GM21529 (cell line): ENCODE measurements at regions not wholly inside any gene's neighbourhood (a gene's known extent, or its start where the extent isn't known, plus 50 kb on each side); places are given as distances from the start of the nearest gene placed in this dataset.

Experiments
- ATAC-seq: cut with Tn5 transposase; IDR thresholded peaks from one replicate; pipeline ENCODE4 v1.9.1; 2021; ENCODE audit not compliant: unreplicated experiment

- ATAC-seq = no peak
Observed at GRCh38 chr5:173826086-173826427, 62.1 kb upstream of the CPEB4 start.

GRCh38 chr5:173826428-173827350 is 61.5 kb upstream of the CPEB4 start:
- no peak for ATAC-seq

- no peak for ATAC-seq
Observed at GRCh38 chr5:173828952-173829351, 59.2 kb upstream of the CPEB4 start.

GRCh38 chr5:173829826-173830225 is 58.3 kb upstream of the CPEB4 start:
- ATAC-seq = peak; percentile 31

GRCh38 chr5:173830421-173830820 is 57.7 kb upstream of the CPEB4 start:
- no peak for ATAC-seq

- ATAC-seq = no peak
Observed at GRCh38 chr5:173831196-173831914, 56.8 kb upstream of the CPEB4 start.

DNA sequence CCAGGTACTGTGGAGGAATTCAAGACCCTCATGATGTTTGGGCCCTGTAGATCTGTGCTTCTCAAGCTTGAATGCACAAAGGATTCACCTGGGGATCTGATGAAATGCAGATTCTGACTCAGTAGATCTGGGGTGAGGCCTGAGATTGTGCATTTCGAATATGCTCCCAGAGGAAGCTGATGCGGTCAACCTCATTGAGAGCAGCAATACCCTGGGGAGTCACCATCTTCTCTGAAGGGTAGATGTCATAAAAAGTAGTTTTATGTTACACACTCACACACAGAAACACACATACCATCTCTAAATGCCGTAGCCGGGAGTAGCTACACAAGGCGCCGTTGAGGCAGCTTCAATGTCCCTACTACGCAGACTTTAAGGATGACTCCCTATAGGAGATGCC is 55.8 kb upstream of the CPEB4 start:
- peak; percentile 63 for ATAC-seq

GRCh38 chr5:173833196-173833985 is 54.8 kb upstream of the CPEB4 start:
- no peak for ATAC-seq

DNA sequence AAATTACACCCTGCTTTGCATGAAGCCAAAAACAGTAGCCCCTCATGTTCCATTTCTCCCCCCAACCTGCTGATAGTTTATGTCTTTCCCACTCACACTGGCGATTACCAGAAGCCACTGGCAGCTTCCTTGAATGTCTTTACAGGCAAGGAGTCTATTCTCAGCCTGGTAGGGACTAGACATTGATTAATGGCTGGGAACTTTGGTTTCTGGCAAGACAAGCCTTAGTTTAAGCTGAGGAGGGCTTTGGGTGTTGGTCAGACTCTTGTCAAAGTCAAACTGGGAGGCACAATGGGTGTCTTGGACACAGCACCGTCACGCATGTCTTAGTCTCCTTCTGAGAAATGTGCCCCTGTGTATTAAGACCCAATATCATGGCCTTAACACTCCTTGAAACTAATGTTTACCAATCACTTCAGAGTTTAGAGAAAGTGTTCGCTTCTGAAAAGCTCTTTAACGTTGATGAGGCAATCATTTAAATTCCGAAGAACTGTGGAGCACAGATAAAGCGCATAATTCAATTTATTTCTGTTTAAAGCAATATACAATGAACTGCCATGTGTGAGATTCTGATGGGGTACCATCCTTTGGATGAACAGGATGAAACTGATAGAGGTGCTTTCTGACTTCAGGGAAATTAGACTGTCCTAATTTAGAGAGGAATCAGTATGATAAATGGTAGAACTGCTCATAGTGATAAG is 53.9 kb upstream of the CPEB4 start:
- ATAC-seq = no peak

DNA sequence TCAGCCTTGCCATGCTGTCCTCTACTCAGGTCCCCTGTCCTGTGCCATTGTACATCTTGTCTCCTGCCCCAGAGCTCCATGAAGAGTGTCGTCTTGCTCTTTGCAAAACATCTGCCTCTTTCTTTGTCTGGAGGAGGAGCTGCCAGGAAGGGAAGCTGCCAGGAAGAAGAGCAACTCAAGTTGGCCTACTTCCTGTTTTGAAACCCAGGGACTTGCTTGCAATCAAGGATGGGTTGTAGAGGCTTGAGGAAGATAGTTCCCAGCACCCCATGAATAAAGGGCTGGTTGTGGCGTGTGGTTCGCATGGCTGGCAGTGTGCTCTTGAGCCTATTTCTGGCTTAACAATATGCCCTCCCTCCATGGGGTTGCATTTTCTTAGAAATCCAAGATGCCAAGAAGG is 53.0 kb upstream of the CPEB4 start:
- no peak for ATAC-seq

- ATAC-seq = no peak
Observed at GRCh38 chr5:173835661-173836060, 52.5 kb upstream of the CPEB4 start.

DNA sequence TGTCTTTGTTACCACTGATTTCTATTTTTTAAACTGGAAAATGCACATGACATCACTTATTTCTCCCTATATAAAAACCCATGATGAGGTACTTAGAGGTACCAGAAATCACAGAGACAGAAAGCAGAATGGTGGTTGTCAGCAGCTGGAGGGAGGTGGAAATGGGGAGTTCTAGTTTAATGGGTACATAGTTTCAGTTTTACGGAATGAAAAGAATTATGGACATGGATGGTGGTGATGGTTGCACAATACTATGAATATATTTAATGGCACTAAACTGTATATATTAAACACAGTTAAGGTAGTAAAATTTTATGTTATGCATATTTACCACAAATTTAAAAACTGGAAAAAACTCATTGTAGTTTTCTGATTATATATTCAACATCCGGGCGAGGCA is 50.5 kb upstream of the CPEB4 start:
- ATAC-seq = no peak
